MM.1S (cell line): ENCODE measurements at regions not wholly inside any gene's neighbourhood (a gene's known extent, or its start where the extent isn't known, plus 50 kb on each side); places are given as distances from the start of the nearest gene placed in this dataset.
"Not testable (repeated sequence)": the region's sequence is repeated elsewhere in the genome, so short reads cannot be mapped to it uniquely, and the experiment has no call there.

Experiments
- EZH2 ChIP-seq: fragments of 300-600 bp; sonication (generic); optimal IDR thresholded peaks from 2 replicates; pipeline ENCODE3; 2017; ENCODE audit warnings: low read depth, mild to moderate bottlenecking, antibody characterized with exemption, low read length, mixed read lengths
- EZH2phosphoT487 ChIP-seq: fragments of 300-600 bp; sonication (generic); IDR thresholded peaks from 2 replicates; pipeline ENCODE4 v1.6.1; 2018; ENCODE audit warnings: antibody characterized with exemption, low read length
- TF ChIP-seq, protein P1 (sequence below): fragments of 300-600 bp; sonication (generic); IDR thresholded peaks from 2 replicates; pipeline ENCODE4 v1.5.1; 2016; ENCODE audit warnings: antibody characterized with exemption, low read length, mixed read lengths

DNA sequence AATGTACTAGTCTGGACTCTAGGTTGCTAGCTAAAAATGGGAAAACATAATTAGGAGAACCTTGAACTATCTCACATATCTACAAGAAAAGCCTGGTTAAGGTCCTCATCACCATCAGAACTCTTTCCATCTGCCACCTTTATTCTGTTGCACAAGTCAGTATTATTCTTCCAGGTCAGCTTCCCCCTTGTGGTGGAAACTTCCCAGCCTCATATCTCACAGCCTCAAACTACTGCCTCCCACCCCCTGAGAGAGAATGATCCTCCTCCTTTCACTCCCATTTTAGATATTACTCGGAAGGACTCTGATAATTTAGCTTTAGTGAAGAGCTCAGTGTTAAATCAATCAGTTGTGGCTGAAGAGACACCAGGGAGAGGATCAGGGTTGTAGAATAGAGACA is 197.3 kb downstream of the ZNF92 start:
- TF ChIP-seq EZH2phosphoT487, EZH2: not testable (repeated sequence)
- TF ChIP-seq, protein P1, sequence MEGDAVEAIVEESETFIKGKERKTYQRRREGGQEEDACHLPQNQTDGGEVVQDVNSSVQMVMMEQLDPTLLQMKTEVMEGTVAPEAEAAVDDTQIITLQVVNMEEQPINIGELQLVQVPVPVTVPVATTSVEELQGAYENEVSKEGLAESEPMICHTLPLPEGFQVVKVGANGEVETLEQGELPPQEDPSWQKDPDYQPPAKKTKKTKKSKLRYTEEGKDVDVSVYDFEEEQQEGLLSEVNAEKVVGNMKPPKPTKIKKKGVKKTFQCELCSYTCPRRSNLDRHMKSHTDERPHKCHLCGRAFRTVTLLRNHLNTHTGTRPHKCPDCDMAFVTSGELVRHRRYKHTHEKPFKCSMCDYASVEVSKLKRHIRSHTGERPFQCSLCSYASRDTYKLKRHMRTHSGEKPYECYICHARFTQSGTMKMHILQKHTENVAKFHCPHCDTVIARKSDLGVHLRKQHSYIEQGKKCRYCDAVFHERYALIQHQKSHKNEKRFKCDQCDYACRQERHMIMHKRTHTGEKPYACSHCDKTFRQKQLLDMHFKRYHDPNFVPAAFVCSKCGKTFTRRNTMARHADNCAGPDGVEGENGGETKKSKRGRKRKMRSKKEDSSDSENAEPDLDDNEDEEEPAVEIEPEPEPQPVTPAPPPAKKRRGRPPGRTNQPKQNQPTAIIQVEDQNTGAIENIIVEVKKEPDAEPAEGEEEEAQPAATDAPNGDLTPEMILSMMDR, result not testable (repeated sequence)
